HCT116 (cell line): ENCODE measurements at regions not wholly inside any gene's neighbourhood (a gene's known extent, or its start where the extent isn't known, plus 50 kb on each side); places are given as distances from the start of the nearest gene placed in this dataset.

Source experiments
- ATAC-seq: fragments of 200-7000 bp; cut with Tn5 transposase; 2 replicates; pipeline ENCODE4 v1.9.1; 2020; ENCODE audit warnings: mild to moderate bottlenecking, moderate library complexity
- BruUV-seq: library from RNA; stranded (reverse); fragments of 400-500 nt; replicated peaks from 2 replicates; lab custom pipeline; 2021; lab: Mats Ljungman, UMichigan
- CTCF ChIA-PET: fragments of 300-600 bp; sonication (Branson Sonifier 250); formaldehyde crosslinking; loops from one replicate; lab custom pipeline; 2021; ENCODE audit warnings: antibody characterized with exemption; lab: Charles Lee
- POLR2A ChIA-PET: fragments of 300-600, 350-600 bp; sonication (Branson Sonifier 250); formaldehyde crosslinking; loops from one replicate; lab custom pipeline; 2021; ENCODE audit warnings: antibody characterized with exemption; lab: Charles Lee
- RAD21 ChIA-PET, 2 experiments: fragments of 300-600 bp; sonication (Branson Sonifier 250); formaldehyde crosslinking; loops; one replicate each; lab custom pipeline; 2023; ENCODE audit warnings: low total read pairs in 2 of 2; ENCODE audit not compliant: uncharacterized antibody in 2 of 2, unreplicated experiment in 2 of 2, low non-redundant PET in 1 of 2; lab: Charles Lee
- DNase-seq: peaks from one replicate; pipeline ENCODE4 v3.0.0-alpha.2; 2010; ENCODE audit warnings: low read depth, low spot score
- H2AFZ ChIP-seq: fragments of 200-600 bp; shearing (Covaris generic), sonication (generic); 2 replicates; pipeline ENCODE4 v1.6.1; 2017; ENCODE audit warnings: low read depth, mixed run types, mixed read lengths, antibody characterized with exemption, low read length; ENCODE audit not compliant: poor library complexity, severe bottlenecking
- H3K27ac ChIP-seq: 2 replicates; pipeline ENCODE4 v1.5.1; 2012; ENCODE audit warnings: low read depth, low read length
- H3K27me3 ChIP-seq: fragments of 200-600 bp; sonication (generic); 2 replicates; pipeline ENCODE4 v1.6.1; 2016; ENCODE audit warnings: mixed run types, low read length, mixed read lengths; ENCODE audit not compliant: insufficient read depth
- H3K36me3 ChIP-seq, 2 experiments: fragments of 200-500 bp in 1 of 2; fragments of 200-600 bp in 1 of 2; sonication (Bioruptor generic) in 1 of 2; sonication (generic) in 1 of 2; 2 replicates each; pipeline versions ENCODE4 v1.5.1 to v1.6.1; 2014 to 2016; ENCODE audit warnings: low read length in 2 of 2, inconsistent platforms in 1 of 2, mixed read lengths in 1 of 2, mixed run types in 1 of 2; ENCODE audit not compliant: insufficient read depth in 2 of 2, control insufficient read depth in 1 of 2
- H3K4me1 ChIP-seq, 2 experiments: fragments of 200-600 bp in 1 of 2; sonication (generic) in 1 of 2; 2 replicates each; pipeline versions ENCODE4 v1.5.1 to v1.6.1; 2012 to 2017; ENCODE audit warnings: low read length in 2 of 2, inconsistent platforms in 1 of 2, mild to moderate bottlenecking in 1 of 2, mixed read lengths in 1 of 2, mixed run types in 1 of 2, moderate library complexity in 1 of 2; ENCODE audit not compliant: insufficient read depth in 2 of 2, control insufficient read depth in 1 of 2
- H3K4me2 ChIP-seq: fragments of 200-600 bp; sonication (generic); 2 replicates; pipeline ENCODE4 v1.6.1; 2017; ENCODE audit warnings: mixed run types, low read length, mixed read lengths
- H3K4me3 ChIP-seq, 2 experiments: fragments of 200-600 bp in 1 of 2; sonication (generic) in 1 of 2; replicated peaks in 1 of 2; 2 replicates each; pipeline ENCODE4 v1.5.1; 2011 to 2016; ENCODE audit warnings: low read length in 2 of 2, control low read depth in 1 of 2, low read depth in 1 of 2, mild to moderate bottlenecking in 1 of 2, mixed read lengths in 1 of 2, mixed run types in 1 of 2
- H3K79me2 ChIP-seq: fragments of 200-600 bp; sonication (generic); 2 replicates; pipeline ENCODE4 v1.6.1; 2017; ENCODE audit warnings: mild to moderate bottlenecking, mixed run types, low read length, moderate library complexity, mixed read lengths; ENCODE audit not compliant: insufficient read depth
- H3K9ac ChIP-seq: fragments of 200-600 bp; sonication (generic); 2 replicates; pipeline ENCODE4 v1.6.1; 2016; ENCODE audit warnings: low read length, mixed read lengths
- H3K9me2 ChIP-seq: fragments of 200-600 bp; sonication (generic), shearing (Covaris generic); 2 replicates; pipeline ENCODE4 v1.6.1; 2017; ENCODE audit warnings: mixed run types, mild to moderate bottlenecking, moderate library complexity; ENCODE audit not compliant: insufficient read depth
- H3K9me3 ChIP-seq, 2 experiments: fragments of 200-500 bp in 1 of 2; fragments of 200-600 bp in 1 of 2; sonication (Bioruptor generic) in 1 of 2; sonication (generic) in 1 of 2; 2 replicates each; pipeline ENCODE4 v1.6.1; 2014 to 2017; ENCODE audit warnings: low read length in 2 of 2, mixed read lengths in 2 of 2, inconsistent platforms in 1 of 2, low read depth in 1 of 2, mild to moderate bottlenecking in 1 of 2, mixed run types in 1 of 2, moderate library complexity in 1 of 2; ENCODE audit not compliant: control insufficient read depth in 1 of 2, insufficient read depth in 1 of 2
- H4K20me1 ChIP-seq: fragments of 200-600 bp; sonication (generic), shearing (Covaris generic); 2 replicates; pipeline ENCODE4 v1.6.1; 2017; ENCODE audit warnings: mixed run types, mild to moderate bottlenecking, moderate library complexity; ENCODE audit not compliant: insufficient read depth
- CEBPB ChIP-seq: IDR thresholded peaks from 2 replicates; pipeline ENCODE4 v1.6.1; 2012; ENCODE audit warnings: low read depth
- POLR2A ChIP-seq: IDR thresholded peaks from 2 replicates; pipeline ENCODE4 v1.7.0; 2011; ENCODE audit warnings: borderline replicate concordance; ENCODE audit not compliant: insufficient read depth, insufficient read length; ENCODE audit errors: extremely low read depth
- POLR2AphosphoS5 ChIP-seq: IDR thresholded peaks from 2 replicates; pipeline ENCODE4 v1.6.1; 2011; ENCODE audit warnings: mild to moderate bottlenecking, low read depth, low read length, moderate library complexity
- intact Hi-C: fragments of 100-400 bp; cut with micrococcal nuclease; formaldehyde crosslinking; loops from 2 replicates; pipeline ENCODE4 v1.10.0; 2022
- TF ChIP-seq, protein P1 (sequence below): IDR thresholded peaks from 2 replicates; pipeline ENCODE4 v1.6.1; 2012

DNA sequence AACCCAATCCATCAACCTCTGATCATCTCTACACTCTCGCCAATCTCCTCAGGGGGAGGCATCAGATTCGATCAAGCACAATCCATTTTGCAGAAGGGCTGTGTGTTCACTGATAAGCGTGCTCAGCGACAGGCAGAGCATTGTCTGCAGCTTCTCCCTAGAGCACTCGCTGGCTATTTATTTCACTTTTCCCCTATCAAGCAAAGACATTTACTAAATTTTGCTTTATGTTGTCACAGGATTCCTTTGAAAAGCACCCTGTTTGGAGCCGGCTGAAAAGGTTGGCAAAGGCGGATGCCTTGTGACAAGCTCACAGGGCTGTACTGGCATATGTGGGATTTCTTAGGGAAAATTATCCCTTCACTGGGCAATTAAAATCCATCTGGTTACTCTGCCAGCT lies 1381.5 kb upstream of the TENM4 start:
- Histone ChIP-seq H3K4me2 (no peak overlapping the region), H3K4me1 (no peaks in the 10 kb centered on the region), H3K9ac (no peak overlapping the region), H3K36me3 (no peaks in the 10 kb centered on the region), H3K9me3 (peaks cover 0 to 5% of the 10 kb centered on the region in 2 experiments; a peak in 2 of 4 replicates), H3K4me3 (no peak overlapping the region), H4K20me1 (no peaks in the 10 kb centered on the region), H3K27me3 (no peaks in the 10 kb centered on the region), H3K79me2 (no peaks in the 10 kb centered on the region), H3K9me2 (no peaks in the 10 kb centered on the region), H2AFZ (no peak overlapping the region), H3K27ac (no peak overlapping the region)
- CTCF ChIA-PET: no interaction called here
- RAD21 ChIA-PET: no interaction called here
- no peak for DNase-seq
- POLR2A ChIA-PET: no interaction called here
- no TSS peak for BruUV-seq
- TF ChIP-seq POLR2AphosphoS5: no peak
- TF ChIP-seq POLR2A: no peak
- intact Hi-C loops: no loop called here
- no peak for ATAC-seq

DNA sequence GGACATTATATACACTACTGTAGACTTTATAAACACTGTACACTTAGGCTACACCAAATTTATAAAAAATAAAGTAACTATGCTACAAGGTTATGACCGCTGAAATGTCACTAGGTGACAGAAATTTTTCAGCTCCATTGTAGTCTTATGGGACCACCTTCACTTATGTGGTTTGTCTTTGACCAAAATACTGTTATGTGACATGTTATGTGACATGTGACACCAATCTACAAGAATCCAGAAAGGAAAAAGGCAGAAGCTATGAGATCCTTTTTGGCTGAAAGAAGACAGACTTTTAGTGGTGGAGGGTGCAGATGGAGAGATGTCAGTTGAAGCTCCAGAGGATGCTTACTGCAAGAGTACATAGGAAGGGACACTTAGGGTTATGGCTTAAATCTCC lies 1378.4 kb upstream of the TENM4 start:
- intact Hi-C loops: no loop called here

More for the DNA sequence above, 1378.4 kb upstream of the TENM4 start:
- RAD21 ChIA-PET: no interaction called here
- POLR2A ChIA-PET: no interaction called here
- Histone ChIP-seq H3K79me2 (no peaks in the 10 kb centered on the region), H3K36me3 (no peaks in the 10 kb centered on the region), H3K4me2 (no peak overlapping the region), H3K9ac (no peak overlapping the region), H3K9me2 (no peaks in the 10 kb centered on the region), H4K20me1 (no peaks in the 10 kb centered on the region), H3K4me3 (no peak overlapping the region), H3K4me1 (no peaks in the 10 kb centered on the region), H2AFZ (no peak overlapping the region), H3K9me3 (peaks cover 5 to 7% of the 10 kb centered on the region in 2 experiments; a peak in 2 of 4 replicates), H3K27ac (no peak overlapping the region), H3K27me3 (no peaks in the 10 kb centered on the region)
- TF ChIP-seq, protein P1, sequence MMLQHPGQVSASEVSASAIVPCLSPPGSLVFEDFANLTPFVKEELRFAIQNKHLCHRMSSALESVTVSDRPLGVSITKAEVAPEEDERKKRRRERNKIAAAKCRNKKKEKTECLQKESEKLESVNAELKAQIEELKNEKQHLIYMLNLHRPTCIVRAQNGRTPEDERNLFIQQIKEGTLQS: no peak
- no peak for TF ChIP-seq CEBPB
- ATAC-seq (no peak), DNase-seq (no peak)
- no TSS peak for BruUV-seq
- CTCF ChIA-PET: no interaction called here
